ENCODE measurements at regions not wholly inside any gene's neighbourhood (a gene's known extent, or its start where the extent isn't known, plus 50 kb on each side); places are given as distances from the start of the nearest gene placed in this dataset.

GRCh38 chr1:24990779-24991641 lies 60.9 kb upstream of the RUNX3 start:
- DNase-seq (peak in 2 of 5 donors; percentile 19 to 39), FAIRE-seq (no peak)
- Histone ChIP-seq H3K36me3 (ENCODE audit: control insufficient read depth in 2 of 3, insufficient read depth in 3 of 3, low read length in 3 of 3) (no peaks in the 10 kb centered on the region), H3K4me3 (ENCODE audit: low read length in 3 of 3) (no peak overlapping the region), H3K9me3 (ENCODE audit: control insufficient read depth in 2 of 3, insufficient read depth in 1 of 3, low read length in 3 of 3) (no peaks in the 10 kb centered on the region), H3K9ac (ENCODE audit: low read length in 3 of 3) (no peak overlapping the region), H3K4me1 (ENCODE audit: control insufficient read depth in 2 of 3, insufficient read depth in 2 of 3, low read depth in 1 of 3, low read length in 3 of 3) (no peaks in the 10 kb centered on the region), H3K27me3 (ENCODE audit: control insufficient read depth, insufficient read depth, low read length) (no peaks in the 10 kb centered on the region), H3K27ac (ENCODE audit: low read depth in 2 of 2, low read length in 2 of 2) (no peak overlapping the region)
- no peak for TF ChIP-seq CTCF (IDR thresholded peaks at IDR 0.05; ENCODE audit: borderline replicate concordance, extremely low read depth, insufficient read depth)
- intact Hi-C loops (cut with DNase I): no loop called here

GRCh38 chr1:24990136-24990535 lies 60.1 kb upstream of the RUNX3 start:
- FAIRE-seq (no peak), DNase-seq (peak in 1 of 5 donors; percentile 37)
- H3K9me3 ChIP-seq (ENCODE audit: control insufficient read depth in 2 of 3, insufficient read depth in 1 of 3, low read length in 3 of 3): no peaks in the 10 kb centered on the region
- H3K27ac ChIP-seq (ENCODE audit: low read depth in 2 of 2, low read length in 2 of 2): no peak overlapping the region
- no peak overlapping the region for H3K4me3 ChIP-seq (ENCODE audit: low read length in 3 of 3)
- intact Hi-C loops (cut with DNase I): no loop called here
- no peak for TF ChIP-seq CTCF (IDR thresholded peaks at IDR 0.05; ENCODE audit: borderline replicate concordance, extremely low read depth, insufficient read depth)
- no peaks in the 10 kb centered on the region for H3K4me1 ChIP-seq (ENCODE audit: control insufficient read depth in 2 of 3, insufficient read depth in 2 of 3, low read depth in 1 of 3, low read length in 3 of 3)
- no peaks in the 10 kb centered on the region for H3K27me3 ChIP-seq (ENCODE audit: control insufficient read depth, insufficient read depth, low read length)
- H3K36me3 ChIP-seq (ENCODE audit: control insufficient read depth in 2 of 3, insufficient read depth in 3 of 3, low read length in 3 of 3): no peaks in the 10 kb centered on the region
- H3K9ac ChIP-seq (ENCODE audit: low read length in 3 of 3): no peak overlapping the region

DNA sequence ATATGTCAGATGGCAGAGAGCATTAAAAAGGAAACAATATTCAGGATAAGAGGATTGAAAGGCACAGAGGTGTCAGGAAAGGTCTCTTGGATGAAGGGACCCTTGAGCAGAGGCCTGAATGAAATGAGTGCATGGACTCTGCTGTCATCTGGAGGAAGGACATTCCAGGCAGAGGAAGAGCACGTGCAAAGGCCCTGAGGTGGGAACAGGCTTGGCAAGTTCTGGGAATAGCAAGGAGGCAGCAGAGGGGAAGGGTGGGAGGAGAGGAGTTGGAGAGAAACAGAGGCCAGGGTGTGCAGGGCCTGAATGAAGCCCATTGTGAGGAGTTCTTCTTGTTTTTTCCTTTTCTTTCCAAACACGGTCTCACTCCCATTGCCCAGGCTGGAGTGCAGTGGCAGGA lies 59.0 kb upstream of the RUNX3 start:
- Histone ChIP-seq H3K27ac (ENCODE audit: low read depth in 2 of 2, low read length in 2 of 2) (no peak overlapping the region), H3K9ac (ENCODE audit: low read length in 3 of 3) (no peak overlapping the region), H3K4me3 (ENCODE audit: low read length in 3 of 3) (no peak overlapping the region), H3K9me3 (ENCODE audit: control insufficient read depth in 2 of 3, insufficient read depth in 1 of 3, low read length in 3 of 3) (no peaks in the 10 kb centered on the region), H3K36me3 (ENCODE audit: control insufficient read depth in 2 of 3, insufficient read depth in 3 of 3, low read length in 3 of 3) (no peaks in the 10 kb centered on the region), H3K27me3 (ENCODE audit: control insufficient read depth, insufficient read depth, low read length) (no peaks in the 10 kb centered on the region), H3K4me1 (ENCODE audit: control insufficient read depth in 2 of 3, insufficient read depth in 2 of 3, low read depth in 1 of 3, low read length in 3 of 3) (no peaks in the 10 kb centered on the region)
- no peak for DNase-seq
- no peak for TF ChIP-seq CTCF (IDR thresholded peaks at IDR 0.05; ENCODE audit: borderline replicate concordance, extremely low read depth, insufficient read depth)
- intact Hi-C loops (cut with DNase I): no loop called here
- FAIRE-seq: no peak
